GM18870 (cell line): ENCODE measurements at regions not wholly inside any gene's neighbourhood (a gene's known extent, or its start where the extent isn't known, plus 50 kb on each side); places are given as distances from the start of the nearest gene placed in this dataset.

Experiments
- ATAC-seq: cut with Tn5 transposase; IDR thresholded peaks from one replicate; pipeline ENCODE4 v1.9.1; 2021; ENCODE audit warnings: moderate library complexity; ENCODE audit not compliant: unreplicated experiment

GRCh38 chr11:112580864-112581263, 320.2 kb upstream of the PLET1 start:
- no peak for ATAC-seq

GRCh38 chr11:112581747-112582146, 321.1 kb upstream of the PLET1 start:
- ATAC-seq: no peak

- ATAC-seq: no peak
Observed at GRCh38 chr11:112582366-112582765, 321.7 kb upstream of the PLET1 start.

- peak; percentile 93 for ATAC-seq
Observed at GRCh38 chr11:112583261-112583893, 322.7 kb upstream of the PLET1 start.

GRCh38 chr11:112584672-112585071, 324.0 kb upstream of the PLET1 start:
- ATAC-seq: no peak

- ATAC-seq: no peak
Observed at GRCh38 chr11:112587664-112588063, 327.0 kb upstream of the PLET1 start.

- no peak for ATAC-seq
Observed at GRCh38 chr11:112588252-112588694, 327.6 kb upstream of the PLET1 start.

GRCh38 chr11:112589155-112589554, 328.5 kb upstream of the PLET1 start:
- no peak for ATAC-seq

- no peak for ATAC-seq
Observed at GRCh38 chr11:112590764-112591163, 330.1 kb upstream of the PLET1 start.

- no peak for ATAC-seq
Observed at GRCh38 chr11:112593440-112593839, 332.8 kb upstream of the PLET1 start.

GRCh38 chr11:112596324-112596723, 335.7 kb upstream of the PLET1 start:
- no peak for ATAC-seq

GRCh38 chr11:112597286-112597790, 336.7 kb upstream of the PLET1 start:
- ATAC-seq: no peak

GRCh38 chr11:112599265-112599664, 338.6 kb upstream of the PLET1 start:
- no peak for ATAC-seq

GRCh38 chr11:112599856-112600533, 339.3 kb upstream of the PLET1 start:
- no peak for ATAC-seq

GRCh38 chr11:112605093-112605666, 344.5 kb upstream of the PLET1 start:
- no peak for ATAC-seq

- ATAC-seq: no peak
Observed at GRCh38 chr11:112606656-112607055, 346.0 kb upstream of the PLET1 start.

GRCh38 chr11:112608509-112608908, 347.8 kb upstream of the PLET1 start:
- no peak for ATAC-seq

GRCh38 chr11:112610494-112610893, 349.8 kb upstream of the PLET1 start:
- ATAC-seq: no peak

- no peak for ATAC-seq
Observed at GRCh38 chr11:112610996-112611750, 350.0 kb upstream of the NCAM1 start.

- ATAC-seq: no peak
Observed at GRCh38 chr11:112611771-112612170, 349.4 kb upstream of the NCAM1 start.

GRCh38 chr11:112612250-112612849, 348.9 kb upstream of the NCAM1 start:
- ATAC-seq: no peak
